Spleen (tissue), 7 donors: ENCODE measurements at regions not wholly inside any gene's neighbourhood (a gene's known extent, or its start where the extent isn't known, plus 50 kb on each side); places are given as distances from the start of the nearest gene placed in this dataset.

Experiments
- CTCF ChIP-seq, 11 experiments: fragments of 200-600 bp in 7 of 11; fragments of 450-650 bp in 4 of 11; sonication (generic) in 4 of 11; IDR thresholded peaks in 8 of 11; conservative IDR thresholded peaks in 3 of 11; 1 replicate in 7 of 11; 2 replicates in 4 of 11; pipeline versions ENCODE4 v1.4.0 to v1.8.0; 2016 to 2021; ENCODE audit warnings: antibody characterized with exemption in 11 of 11, inconsistent platforms in 4 of 11, mild to moderate bottlenecking in 1 of 11
- POLR2A ChIP-seq, 3 donors: fragments of 450-650 bp; IDR thresholded peaks; one replicate each; pipeline ENCODE4 v1.5.1; 2017; ENCODE audit warnings: antibody characterized with exemption in 3 of 3, mild to moderate bottlenecking in 1 of 3
- donor health status: DM: no; HTN: no; CAD: no; lungs with moderate emphysema.
- donor health status: DM: no; HTN: no; CAD: no.
- donor health status: DM: no; HTN: no; CAD: no.

GRCh38 chr6:164247106-164247505, 832.6 kb downstream of the QKI start:
- TF ChIP-seq CTCF (IDR thresholded peaks at IDR 0.05 in 8 of 11, conservative IDR thresholded peaks at IDR 0.05 in 3 of 11), result no peak
- no peak for TF ChIP-seq POLR2A (IDR thresholded peaks at IDR 0.05)
